ENCODE measurements at regions not wholly inside any gene's neighbourhood (a gene's known extent, or its start where the extent isn't known, plus 50 kb on each side); places are given as distances from the start of the nearest gene placed in this dataset.

DNA sequence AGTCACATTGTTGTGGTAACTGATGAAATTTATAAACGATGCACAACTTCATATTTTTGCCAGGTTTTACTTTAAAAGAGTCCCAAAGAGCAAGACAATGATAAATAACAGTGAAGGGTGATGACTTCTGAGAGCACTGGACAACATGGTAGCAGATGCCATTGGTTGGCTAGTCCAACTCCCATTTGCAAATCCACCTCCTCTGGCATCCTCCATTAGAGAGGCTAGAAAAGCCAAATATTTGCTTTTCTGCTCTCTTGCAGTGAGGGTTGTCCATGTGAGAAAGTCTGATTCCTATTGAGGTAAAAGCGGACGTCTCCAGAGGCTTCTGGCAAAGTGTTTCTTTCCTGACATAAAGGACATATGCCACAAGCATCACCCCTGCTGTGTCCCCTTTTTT is 89.6 kb upstream of the BMP4 start:
- H3K36me3 ChIP-seq (ENCODE audit: insufficient read depth, low read length): no peaks in the 10 kb centered on the region
- no peak overlapping the region for H3K27ac ChIP-seq
- no peak for TF ChIP-seq POLR2AphosphoS5 (IDR thresholded peaks at IDR 0.05; ENCODE audit: borderline replicate concordance, low read depth, low read length)
- no peak overlapping the region for H3K9ac ChIP-seq (ENCODE audit: insufficient read length)
- H3K4me3 ChIP-seq: no peak overlapping the region
- no peak for DNase-seq (ENCODE audit: low read depth, low spot score)
- no peaks in the 10 kb centered on the region for H3K9me3 ChIP-seq (ENCODE audit: low read depth, low read length)

GRCh38 chr14:54047645-54048308 is 91.2 kb upstream of the BMP4 start:
- H3K27ac ChIP-seq: no peak overlapping the region

GRCh38 chr14:54048311-54048710 is 91.7 kb upstream of the BMP4 start:
- H3K9ac ChIP-seq (ENCODE audit: insufficient read length): no peak overlapping the region
- H3K9me3 ChIP-seq (ENCODE audit: low read depth, low read length): no peaks in the 10 kb centered on the region
- no peaks in the 10 kb centered on the region for H3K36me3 ChIP-seq (ENCODE audit: insufficient read depth, low read length)
- no peak overlapping the region for H3K4me3 ChIP-seq
- no peak overlapping the region for H3K27ac ChIP-seq
- TF ChIP-seq POLR2AphosphoS5 (IDR thresholded peaks at IDR 0.05; ENCODE audit: borderline replicate concordance, low read depth, low read length) (no peak), EZH2 (IDR thresholded peaks at IDR 0.05) (no peak), FOXP2 (optimal IDR thresholded peaks at IDR 0.05; ENCODE audit: control extremely low read depth, extremely low read length, insufficient read depth) (no peak)
- no peak for DNase-seq (ENCODE audit: low read depth, low spot score)

More at GRCh38 chr14:54047645-54048308, 91.2 kb upstream of the BMP4 start:
- no peaks in the 10 kb centered on the region for H3K9me3 ChIP-seq (ENCODE audit: low read depth, low read length)
- no peaks in the 10 kb centered on the region for H3K36me3 ChIP-seq (ENCODE audit: insufficient read depth, low read length)
- no peak for TF ChIP-seq FOXP2 (optimal IDR thresholded peaks at IDR 0.05; ENCODE audit: control extremely low read depth, extremely low read length, insufficient read depth)
- TF ChIP-seq POLR2AphosphoS5 (IDR thresholded peaks at IDR 0.05; ENCODE audit: borderline replicate concordance, low read depth, low read length): no peak
- TF ChIP-seq EZH2 (IDR thresholded peaks at IDR 0.05): no peak
- no peak for DNase-seq (ENCODE audit: low read depth, low spot score)
- H3K9ac ChIP-seq (ENCODE audit: insufficient read length): no peak overlapping the region
- H3K4me3 ChIP-seq: no peak overlapping the region

- Histone ChIP-seq H3K9me3 (ENCODE audit: low read depth, low read length) (no peaks in the 10 kb centered on the region), H3K4me3 (no peak overlapping the region), H3K36me3 (ENCODE audit: insufficient read depth, low read length) (no peaks in the 10 kb centered on the region), H3K9ac (ENCODE audit: insufficient read length) (no peak overlapping the region), H3K27ac (no peak overlapping the region)
- no peak for DNase-seq (ENCODE audit: low read depth, low spot score)
- TF ChIP-seq EZH2 (IDR thresholded peaks at IDR 0.05): no peak
- no peak for TF ChIP-seq FOXP2 (optimal IDR thresholded peaks at IDR 0.05; ENCODE audit: control extremely low read depth, extremely low read length, insufficient read depth)
- no peak for TF ChIP-seq POLR2AphosphoS5 (IDR thresholded peaks at IDR 0.05; ENCODE audit: borderline replicate concordance, low read depth, low read length)
Observed at GRCh38 chr14:54048736-54049135, 92.1 kb upstream of the BMP4 start.

DNA sequence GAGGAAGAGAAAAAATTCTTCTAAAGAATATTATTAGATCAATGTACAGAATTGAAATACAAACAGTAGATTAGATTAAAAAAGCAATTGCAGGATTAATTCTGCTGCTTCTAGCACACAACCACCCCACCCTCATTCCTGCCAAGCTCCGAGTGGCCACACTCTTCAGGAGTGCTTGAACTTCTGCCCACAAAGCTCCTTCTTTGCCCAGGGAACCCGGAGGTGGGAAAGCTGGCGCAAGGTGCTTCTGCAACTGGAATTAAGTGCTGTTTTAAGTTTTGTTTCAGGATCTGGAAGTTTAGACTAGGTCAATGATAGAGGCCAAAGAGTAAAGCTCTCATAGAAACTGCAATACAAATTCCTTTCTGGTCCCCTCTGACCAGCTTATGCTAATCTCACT is 94.1 kb upstream of the BMP4 start:
- DNase-seq (ENCODE audit: low read depth, low spot score): no peak
- Histone ChIP-seq H3K36me3 (ENCODE audit: insufficient read depth, low read length) (no peaks in the 10 kb centered on the region), H3K27ac (no peak overlapping the region), H3K9ac (ENCODE audit: insufficient read length) (no peak overlapping the region), H3K4me3 (no peak overlapping the region), H3K9me3 (ENCODE audit: low read depth, low read length) (no peaks in the 10 kb centered on the region)
- no peak for TF ChIP-seq FOXP2 (optimal IDR thresholded peaks at IDR 0.05; ENCODE audit: control extremely low read depth, extremely low read length, insufficient read depth)
- TF ChIP-seq POLR2AphosphoS5 (IDR thresholded peaks at IDR 0.05; ENCODE audit: borderline replicate concordance, low read depth, low read length): no peak
- TF ChIP-seq EZH2 (IDR thresholded peaks at IDR 0.05): no peak

DNA sequence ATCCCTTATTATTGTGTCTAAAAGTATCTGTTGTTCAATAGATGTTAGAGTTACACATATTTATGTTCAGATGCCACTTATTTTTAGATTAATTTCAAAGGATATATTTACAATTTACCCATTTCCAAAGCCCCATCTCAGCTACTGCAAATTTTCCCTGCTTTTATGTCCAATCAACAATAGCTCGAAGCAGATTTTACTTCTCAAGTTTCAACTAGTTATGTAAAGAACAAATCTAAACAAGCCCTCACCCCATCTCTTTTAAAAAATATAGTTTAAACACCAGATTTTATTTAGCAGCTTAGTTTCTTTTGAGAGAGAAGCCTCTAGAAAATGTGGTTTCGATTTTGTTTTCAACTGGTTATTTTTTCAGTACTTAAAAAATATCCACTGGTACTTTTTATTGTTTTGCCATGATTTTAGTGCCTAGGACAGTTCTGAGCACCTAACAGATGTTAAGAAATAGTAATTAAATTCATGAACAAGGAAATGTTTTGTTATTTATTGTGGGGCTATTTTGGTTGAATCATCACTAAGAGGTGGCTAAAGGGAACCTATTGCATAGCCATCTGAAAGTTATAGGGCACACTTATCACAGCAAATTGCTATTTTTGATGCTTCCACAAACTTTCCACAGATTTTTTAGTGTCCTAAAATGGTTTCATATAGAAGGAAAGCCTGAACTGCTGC is 96.2 kb upstream of the BMP4 start:
- DNase-seq (ENCODE audit: low read depth, low spot score): no peak
- H3K9ac ChIP-seq (ENCODE audit: insufficient read length): no peak overlapping the region
- H3K36me3 ChIP-seq (ENCODE audit: insufficient read depth, low read length): no peaks in the 10 kb centered on the region
- H3K9me3 ChIP-seq (ENCODE audit: low read depth, low read length): no peaks in the 10 kb centered on the region
- H3K4me3 ChIP-seq: no peak overlapping the region
- H3K27ac ChIP-seq: no peak overlapping the region
- TF ChIP-seq FOXP2 (optimal IDR thresholded peaks at IDR 0.05; ENCODE audit: control extremely low read depth, extremely low read length, insufficient read depth) (no peak), EZH2 (IDR thresholded peaks at IDR 0.05) (no peak), POLR2AphosphoS5 (IDR thresholded peaks at IDR 0.05; ENCODE audit: borderline replicate concordance, low read depth, low read length) (no peak)

DNA sequence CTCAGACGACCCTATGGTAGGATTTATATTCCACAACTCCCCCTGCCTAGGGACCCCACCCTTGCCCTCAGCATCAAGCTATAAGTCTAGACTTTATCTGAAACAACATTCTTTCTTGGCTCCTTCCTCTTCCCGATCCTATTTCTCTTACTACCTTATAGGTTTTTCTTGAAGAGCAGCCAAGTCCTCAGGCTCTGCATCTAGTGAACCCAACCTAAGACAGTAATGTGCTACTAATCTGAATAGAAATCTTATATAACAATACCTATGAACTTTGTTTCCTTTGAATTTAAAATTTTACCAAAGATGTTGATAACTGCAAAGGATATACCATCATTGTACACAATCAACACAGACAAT is 96.7 kb upstream of the BMP4 start:
- TF ChIP-seq POLR2AphosphoS5 (IDR thresholded peaks at IDR 0.05; ENCODE audit: borderline replicate concordance, low read depth, low read length) (no peak), EZH2 (IDR thresholded peaks at IDR 0.05) (no peak), FOXP2 (optimal IDR thresholded peaks at IDR 0.05; ENCODE audit: control extremely low read depth, extremely low read length, insufficient read depth) (no peak)
- no peak overlapping the region for H3K4me3 ChIP-seq
- no peaks in the 10 kb centered on the region for H3K9me3 ChIP-seq (ENCODE audit: low read depth, low read length)
- no peaks in the 10 kb centered on the region for H3K36me3 ChIP-seq (ENCODE audit: insufficient read depth, low read length)
- no peak overlapping the region for H3K27ac ChIP-seq
- DNase-seq (ENCODE audit: low read depth, low spot score): no peak
- H3K9ac ChIP-seq (ENCODE audit: insufficient read length): no peak overlapping the region

DNA sequence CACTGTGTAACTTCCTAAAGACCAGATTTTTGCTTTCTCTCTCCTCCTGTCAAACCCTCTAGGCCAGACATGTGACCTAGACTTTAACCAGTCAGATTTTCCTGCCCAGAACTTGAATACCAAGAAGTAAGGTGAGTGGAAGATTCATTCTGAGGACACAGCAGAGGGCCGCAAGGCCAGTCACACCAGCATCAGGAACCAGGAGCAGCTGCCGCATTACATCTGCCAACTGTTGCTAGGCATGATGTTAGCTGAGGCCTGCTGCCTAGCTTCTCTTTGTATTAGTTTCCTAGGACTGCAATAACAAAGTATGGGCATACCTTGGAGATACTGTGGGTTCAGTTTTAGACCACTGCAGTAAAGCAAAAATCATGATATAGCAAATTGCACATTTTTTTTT is 101.9 kb upstream of the BMP4 start:
- no peak overlapping the region for H3K27ac ChIP-seq
- TF ChIP-seq EZH2 (IDR thresholded peaks at IDR 0.05): no peak
- TF ChIP-seq POLR2AphosphoS5 (IDR thresholded peaks at IDR 0.05; ENCODE audit: borderline replicate concordance, low read depth, low read length): no peak
- TF ChIP-seq FOXP2 (optimal IDR thresholded peaks at IDR 0.05; ENCODE audit: control extremely low read depth, extremely low read length, insufficient read depth): no peak
- no peak overlapping the region for H3K4me3 ChIP-seq
- no peak overlapping the region for H3K9ac ChIP-seq (ENCODE audit: insufficient read length)
- DNase-seq (ENCODE audit: low read depth, low spot score): no peak
- H3K36me3 ChIP-seq (ENCODE audit: insufficient read depth, low read length): no peaks in the 10 kb centered on the region
- no peaks in the 10 kb centered on the region for H3K9me3 ChIP-seq (ENCODE audit: low read depth, low read length)
